ENCODE measurements at regions not wholly inside any gene's neighbourhood (a gene's known extent, or its start where the extent isn't known, plus 50 kb on each side); places are given as distances from the start of the nearest gene placed in this dataset.

DNA sequence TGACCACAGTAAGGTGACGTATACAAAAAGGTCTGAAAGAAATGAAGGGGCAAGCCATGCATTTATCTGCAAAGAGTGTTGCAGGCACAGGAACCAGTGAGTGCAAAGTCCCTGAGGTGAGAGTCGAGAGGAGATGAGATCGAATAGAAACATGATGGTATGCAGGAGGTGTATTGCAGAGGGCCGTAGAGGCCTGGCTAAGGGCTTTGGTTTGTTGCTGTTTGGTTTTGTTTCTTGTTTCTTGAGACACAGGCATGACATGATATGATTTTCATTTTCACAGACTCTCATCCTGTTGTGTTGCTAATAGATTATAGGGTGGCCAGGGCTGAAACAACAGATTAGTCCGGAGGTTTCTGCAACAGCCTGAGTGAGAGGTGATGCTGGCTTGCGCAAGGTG lies 80.4 kb downstream of the HSPH1 start:
- no peak for DNase-seq

DNA sequence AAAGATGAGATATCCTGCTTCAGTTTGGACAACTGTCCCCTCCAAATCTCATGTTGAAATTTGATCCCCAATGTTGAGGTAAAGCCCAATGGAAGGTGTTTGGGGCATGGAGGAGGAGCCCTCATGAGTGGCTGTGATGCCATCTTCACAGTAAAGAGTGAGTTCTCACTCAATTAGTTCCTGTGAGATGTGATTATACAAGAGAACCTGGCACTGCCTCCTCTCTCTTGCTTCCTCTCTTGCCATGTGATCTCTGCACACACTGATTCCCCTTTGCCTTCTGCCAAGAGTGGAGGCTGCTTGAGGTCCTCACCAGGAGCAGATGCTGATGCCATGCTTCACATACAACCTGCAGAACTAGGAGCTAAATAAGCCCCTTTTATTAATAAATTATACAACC lies 86.9 kb downstream of the HSPH1 start:
- no peak for DNase-seq

DNA sequence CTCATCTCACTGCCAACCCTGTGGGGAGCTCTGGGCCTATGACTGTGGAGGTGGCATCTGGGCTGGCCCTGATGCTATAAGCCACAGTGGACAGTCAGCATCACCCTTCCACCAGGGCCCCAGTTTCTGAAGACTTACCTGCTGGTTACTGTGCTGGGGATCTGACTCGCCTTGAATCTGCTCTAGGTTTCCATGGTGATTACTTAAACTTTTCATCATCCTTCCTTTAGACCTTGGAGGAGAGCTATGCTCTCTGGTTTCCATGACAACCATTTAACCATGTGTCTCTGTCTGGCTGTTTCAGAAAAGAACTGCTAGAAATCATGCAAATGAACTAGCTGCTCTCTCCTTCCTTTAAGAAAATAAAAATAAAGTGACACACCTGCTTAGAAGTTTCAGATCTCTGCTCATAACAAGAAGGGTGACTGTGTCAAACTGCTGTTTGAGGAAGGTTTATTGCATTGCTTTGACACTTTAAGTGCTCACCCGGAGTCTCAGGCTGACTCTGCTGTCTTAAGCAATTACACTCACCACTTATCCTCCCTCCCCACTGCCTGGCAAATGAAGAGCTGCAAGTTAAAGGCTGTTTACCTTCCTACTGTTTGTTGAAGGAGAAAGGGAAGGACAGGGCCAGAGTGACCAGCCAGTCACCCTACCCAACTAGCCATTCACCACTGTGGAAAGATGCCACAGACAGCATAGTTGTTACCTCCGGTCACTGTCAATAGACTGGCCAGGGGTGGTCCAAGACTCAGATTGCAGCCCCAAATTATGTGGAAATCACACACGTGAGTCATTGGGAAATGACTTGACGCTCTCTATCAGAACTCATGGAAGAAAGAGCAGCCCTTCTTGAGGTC lies 87.6 kb downstream of the HSPH1 start:
- DNase-seq: peak; percentile 36

DNA sequence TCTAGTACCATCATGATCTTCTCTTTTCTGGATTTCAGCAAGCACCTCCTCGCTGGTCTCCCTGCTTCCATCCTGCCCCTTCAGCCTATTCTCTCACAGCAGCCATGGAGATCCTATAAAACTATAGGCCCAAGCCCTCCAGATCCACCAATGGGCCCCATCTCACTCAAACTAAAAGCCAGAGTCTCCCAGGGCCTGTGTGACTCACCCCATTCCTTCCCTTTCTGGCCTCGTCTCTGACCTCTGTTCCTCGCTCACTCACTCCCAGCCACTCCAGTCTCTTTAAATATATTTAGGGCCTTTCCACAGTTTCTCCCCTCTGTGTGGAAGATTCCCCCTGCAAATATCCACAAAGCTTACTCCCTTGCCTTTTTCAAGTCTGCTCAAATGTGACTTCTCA lies 89.7 kb downstream of the HSPH1 start:
- no peak for DNase-seq

DNA sequence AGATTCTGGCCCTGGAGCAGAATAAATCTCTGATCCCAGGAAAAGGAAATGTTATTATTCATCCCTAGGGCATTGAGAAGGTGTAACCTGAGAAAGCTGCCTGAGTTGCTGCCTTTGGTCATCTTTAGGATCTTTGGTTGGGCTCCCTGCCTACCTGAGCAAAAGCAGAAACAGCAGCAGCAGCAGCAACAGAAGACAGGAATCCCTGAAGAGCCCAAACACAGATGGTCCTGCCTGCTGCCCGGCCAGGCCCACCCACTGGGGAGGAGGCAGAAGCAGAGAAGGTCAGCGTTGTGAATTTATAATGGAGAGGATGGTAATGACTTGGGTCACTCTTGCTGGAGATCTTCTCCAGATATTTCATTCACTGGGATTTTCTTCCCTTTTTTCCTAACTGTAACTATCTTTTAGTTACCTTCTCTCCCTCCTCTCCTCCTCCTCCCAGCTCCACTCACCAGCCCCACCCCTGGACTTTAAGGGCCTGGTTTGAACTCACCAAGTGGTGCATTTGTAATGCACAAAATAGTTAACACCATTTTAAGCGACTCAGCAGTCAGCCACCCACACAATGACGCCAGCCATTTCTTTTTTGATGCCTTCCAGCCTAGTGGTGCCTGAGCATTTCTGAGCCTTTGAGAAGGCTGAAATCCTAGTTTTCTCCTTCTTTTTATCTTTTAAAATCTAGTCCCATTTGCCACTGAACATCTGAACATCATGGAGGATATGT lies 91.7 kb downstream of the HSPH1 start:
- no peak for DNase-seq

DNA sequence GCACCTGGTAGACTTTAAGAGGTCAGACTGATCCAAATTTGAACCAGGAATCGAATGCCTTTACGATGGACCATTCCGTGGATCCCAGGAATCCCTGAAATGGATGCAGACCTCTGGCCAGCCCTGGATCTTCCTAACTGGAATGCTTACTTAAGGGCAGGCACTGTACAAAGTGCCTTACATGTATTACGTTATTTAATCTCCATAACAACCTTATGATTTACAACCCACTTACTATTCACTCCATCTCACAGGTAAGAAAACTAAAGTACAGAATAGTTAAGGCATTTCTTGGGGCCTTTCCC lies 93.6 kb downstream of the HSPH1 start:
- no peak for DNase-seq

DNA sequence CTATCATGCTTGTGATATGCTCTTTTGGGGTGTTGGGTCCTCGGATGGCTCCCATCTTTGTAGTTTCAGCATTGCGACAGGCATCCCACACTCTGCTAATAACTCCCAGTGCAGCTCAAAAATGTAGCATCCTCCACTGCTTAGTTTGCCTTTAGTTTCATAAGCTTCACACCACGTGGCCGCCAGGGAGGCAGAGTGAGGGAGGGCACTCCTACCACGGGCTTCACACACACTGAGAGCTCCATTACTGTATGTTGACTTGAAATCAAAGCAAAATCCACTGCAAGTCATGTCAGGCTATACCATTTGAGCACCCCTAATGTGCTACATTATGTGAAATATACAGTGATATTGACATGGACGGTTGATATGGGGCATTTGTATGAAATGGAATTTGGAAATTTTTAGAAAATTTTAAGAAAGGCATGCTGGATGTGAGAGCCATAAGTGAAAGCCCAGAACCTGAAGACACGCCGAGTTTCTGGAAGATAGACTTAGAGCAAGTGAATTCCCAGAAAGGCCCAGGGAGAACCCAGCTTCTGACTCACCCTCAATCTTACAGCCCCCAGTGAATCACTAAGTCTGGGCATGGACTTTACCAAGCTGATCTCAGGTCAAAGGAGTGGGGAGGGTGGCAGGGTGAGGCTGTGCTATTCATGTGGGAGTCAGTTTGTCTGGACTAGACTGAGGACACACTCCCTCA lies 94.1 kb downstream of the HSPH1 start:
- DNase-seq: no peak

DNA sequence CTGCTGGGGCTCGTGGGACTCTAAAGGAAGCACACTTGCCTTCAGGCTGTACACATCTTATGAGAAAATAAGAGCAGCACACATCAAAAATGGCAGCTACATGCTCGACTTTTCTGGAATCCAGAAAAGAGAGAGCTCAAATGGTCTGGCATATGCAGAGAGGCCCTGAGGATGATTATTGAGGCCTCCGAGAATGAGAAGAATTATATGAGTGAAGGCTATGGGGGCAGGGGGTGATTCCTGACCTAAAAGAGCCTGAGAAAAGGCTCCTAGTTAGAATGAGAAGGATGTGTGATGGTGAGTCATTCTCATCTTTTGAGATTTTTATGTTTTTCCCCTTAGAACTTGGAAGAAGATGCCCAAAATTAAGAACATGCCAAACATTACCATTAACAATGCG lies 97.1 kb downstream of the HSPH1 start:
- no peak for DNase-seq

DNA sequence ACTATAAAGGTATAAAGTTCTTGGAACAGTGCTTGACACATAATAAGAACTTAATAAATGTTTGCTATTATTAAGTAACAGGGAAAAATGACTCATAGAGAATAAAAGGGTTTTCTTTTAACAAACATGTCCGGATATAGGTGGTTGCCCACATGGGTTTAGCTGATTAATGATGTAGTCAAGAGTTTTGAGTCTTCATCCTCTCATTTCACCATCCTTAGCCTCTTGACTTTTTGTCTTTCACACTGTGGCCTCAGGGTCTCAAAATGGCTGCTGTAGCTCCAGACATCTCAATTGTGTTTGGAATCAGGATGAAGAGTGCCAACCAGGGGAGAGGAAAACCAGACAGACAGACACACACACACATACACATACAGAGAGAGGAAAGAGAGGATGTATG lies 97.9 kb downstream of the HSPH1 start:
- DNase-seq: no peak

DNA sequence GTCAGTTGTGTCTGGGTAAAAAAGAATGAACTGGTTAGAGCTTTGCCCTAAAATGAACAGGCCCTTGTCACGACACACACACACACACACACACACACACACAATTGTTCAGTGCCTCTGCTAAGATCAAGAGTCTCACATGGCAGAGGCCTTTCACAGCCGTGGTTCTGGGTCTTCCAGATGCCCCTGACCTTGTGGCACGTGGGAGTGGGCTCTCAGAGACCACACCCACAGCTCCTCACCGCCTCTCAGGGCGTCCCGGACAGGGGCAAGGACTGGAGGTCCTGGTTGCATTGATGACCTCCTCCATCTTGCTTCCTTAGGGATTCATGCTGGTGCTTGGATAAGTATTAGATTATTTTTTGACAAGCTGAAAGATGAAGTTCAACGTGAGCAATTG lies 101.0 kb downstream of the HSPH1 start:
- DNase-seq: no peak

DNA sequence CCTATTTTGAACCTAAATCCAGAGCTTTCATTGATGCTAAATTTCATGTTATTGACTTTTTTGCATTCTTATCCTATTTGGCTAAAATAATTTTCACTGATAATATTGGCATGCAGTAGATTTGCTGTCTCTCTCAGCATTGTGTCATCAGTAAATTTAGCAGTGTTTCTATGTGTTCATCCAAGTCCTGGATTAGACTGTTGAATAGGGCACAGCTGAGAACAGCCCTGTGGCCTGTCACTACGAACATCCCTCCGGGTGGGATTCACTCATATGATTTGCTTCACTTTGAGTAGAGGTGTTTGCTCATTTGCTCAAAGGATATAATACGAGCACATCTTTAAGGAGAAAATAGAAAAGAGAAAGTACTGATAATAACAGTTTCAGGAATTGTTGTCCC lies 101.5 kb downstream of the HSPH1 start:
- DNase-seq: no peak

DNA sequence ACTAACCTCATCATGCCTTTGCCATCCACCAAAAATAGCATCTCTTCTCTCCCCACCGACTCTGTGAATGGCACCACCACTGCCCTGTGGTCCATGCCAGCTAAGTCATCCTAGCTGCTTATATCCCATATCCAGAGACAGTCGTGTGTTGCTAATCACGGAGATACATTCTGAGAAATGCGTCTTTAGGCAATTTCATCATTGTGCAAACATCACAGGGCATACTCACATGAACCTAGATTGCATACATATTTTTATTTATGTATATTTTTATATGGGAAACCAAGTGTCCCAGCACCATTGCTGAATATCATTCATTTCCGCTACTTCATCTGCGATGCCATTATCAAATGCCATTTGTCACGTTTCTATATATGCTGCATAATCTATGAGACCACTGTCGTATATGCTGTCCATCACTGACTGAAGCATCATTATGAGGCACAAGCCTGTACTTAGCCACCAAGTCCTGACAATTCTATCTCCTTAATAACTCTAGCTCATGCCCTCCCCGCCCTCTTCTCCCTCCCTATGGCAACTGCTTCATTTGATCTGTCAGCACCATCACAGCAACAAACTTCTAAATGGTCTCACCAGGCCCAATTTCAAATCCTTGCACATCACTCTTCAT lies 104.2 kb downstream of the HSPH1 start:
- DNase-seq: no peak

DNA sequence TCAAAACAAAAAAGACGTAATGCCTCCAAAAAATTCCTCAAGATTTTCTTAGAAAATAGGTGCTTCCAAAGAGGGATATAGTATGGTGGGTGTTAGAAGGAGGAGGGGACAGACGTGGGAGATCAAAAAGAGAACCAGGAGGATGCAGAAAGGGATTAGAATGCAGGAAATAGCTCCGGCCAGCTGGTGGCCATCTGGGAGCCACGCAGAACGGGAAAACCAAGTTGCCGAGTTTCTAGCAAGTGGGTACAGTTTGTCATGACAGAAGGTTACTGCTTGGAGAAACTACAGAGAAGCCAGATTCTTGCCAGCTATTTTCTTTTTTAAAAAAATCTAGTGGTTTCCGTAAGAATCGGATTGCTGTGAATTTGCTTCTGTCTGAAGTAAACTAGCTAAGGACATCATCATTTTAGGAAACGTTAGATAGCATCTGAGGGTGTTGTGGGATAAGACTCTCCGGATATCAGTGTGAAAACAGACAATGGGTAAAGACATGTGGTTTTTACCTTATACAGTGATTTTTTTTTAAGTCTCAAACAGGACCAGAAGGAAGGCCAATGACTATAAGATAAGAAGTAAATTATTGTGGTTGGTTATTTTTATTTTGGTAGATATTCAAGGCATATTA lies 104.9 kb downstream of the HSPH1 start:
- DNase-seq: no peak

DNA sequence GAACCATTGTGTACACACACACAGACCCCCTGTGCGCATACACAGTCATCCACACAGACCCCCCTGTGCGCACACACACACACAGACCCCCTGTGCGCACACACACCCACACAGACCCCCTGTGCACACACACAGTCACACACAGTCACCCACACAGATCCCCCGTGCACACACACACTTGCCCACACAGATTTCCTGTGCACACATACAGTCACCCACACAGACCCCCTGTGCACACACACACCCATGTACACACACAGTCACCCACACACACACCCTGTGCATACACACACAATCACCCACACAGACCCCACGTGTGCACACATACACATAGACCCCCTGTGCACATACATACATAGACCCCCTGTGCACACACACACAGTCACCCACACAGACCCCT lies 106.1 kb downstream of the HSPH1 start:
- no peak for DNase-seq

DNA sequence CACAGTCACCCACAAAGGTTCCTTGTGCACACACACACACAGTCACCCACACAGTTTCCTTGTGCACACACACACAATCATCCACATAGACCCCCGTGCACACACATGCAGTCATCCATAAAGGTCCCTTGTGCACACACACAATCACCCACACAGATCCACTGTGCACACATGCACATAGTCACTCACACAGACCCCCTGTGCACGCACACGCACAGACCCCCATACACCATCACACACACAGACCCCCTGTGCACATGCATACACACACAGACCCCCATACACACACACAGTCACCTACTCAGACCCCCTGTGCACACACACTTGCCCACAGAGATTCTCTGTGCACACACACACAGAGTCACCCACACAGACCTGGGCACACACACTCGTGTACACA lies 107.1 kb downstream of the HSPH1 start:
- DNase-seq: no peak

DNA sequence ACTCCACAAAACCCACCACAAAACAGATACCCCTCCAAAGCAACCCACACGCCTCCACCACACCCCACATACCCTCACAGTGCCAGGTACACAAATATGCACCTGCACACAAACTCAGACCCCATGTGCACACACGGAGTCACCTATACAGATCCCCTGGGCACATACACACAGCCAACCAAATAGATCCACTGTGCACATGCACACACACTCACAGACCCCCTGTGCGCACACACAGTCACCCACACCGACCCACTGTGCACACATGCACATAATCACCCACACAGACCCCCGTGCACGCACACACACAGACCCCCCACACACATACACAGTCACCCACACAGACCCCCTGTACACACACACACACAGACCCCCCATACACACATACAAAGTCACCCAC lies 107.8 kb downstream of the HSPH1 start:
- DNase-seq: no peak

DNA sequence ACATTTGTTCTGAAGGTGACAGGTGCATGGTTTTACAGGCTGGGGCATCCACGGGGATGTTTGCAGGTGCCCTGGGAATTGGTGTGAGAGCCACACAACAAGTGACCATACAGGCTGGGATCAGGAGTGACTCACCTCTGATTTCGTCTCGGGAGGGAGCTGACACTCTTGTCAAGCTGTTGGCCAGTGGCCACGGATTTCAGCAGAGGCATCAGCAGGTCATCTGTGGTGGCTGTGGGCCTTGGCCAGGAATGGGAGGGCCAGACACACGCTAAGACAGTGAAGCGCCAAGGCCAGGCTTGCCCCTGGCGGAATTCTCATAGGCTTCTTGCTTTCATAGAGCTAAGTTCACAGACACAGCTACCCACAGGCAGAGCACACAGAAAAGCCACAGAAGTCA lies 108.6 kb downstream of the HSPH1 start:
- no peak for DNase-seq

DNA sequence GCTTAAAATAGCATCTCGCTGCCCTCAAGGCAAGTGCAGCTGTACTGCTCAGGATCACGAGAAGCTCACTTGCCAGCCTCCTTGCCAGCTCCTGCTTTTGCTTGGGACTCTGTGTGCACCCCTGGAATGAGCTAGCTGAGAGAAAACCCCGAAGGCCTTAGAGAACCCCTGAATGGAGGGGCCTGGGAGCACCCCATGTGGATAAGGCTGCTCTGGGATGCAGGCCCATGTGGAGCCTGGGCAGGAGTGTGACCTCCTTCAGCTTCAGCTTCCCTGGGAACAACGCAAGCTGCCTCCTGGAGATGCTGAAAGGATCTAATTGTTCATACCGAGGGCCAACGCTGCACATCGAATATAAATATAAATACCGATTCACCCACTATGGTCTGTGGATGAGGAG lies 109.2 kb downstream of the HSPH1 start:
- no peak for DNase-seq

DNA sequence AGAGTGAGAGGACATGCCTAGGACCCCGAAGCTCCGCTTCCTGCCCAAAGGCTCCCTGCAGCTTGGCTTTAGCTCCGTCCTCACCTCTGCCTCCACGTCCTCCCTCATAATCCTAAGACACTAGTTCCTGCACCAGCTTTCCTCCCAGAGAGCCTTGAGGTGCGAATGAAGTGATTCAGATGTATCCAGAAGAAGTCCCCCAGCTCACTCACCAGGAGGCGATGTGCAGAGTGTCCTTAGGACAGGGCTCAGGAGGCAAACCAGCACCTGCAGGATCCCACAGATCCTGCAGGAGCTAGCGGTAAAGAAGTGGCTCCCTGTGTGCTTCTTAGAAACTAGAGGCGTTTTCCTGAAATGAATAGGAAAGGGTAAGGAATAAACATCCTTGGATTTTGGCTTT lies 109.7 kb downstream of the HSPH1 start:
- DNase-seq: no peak

DNA sequence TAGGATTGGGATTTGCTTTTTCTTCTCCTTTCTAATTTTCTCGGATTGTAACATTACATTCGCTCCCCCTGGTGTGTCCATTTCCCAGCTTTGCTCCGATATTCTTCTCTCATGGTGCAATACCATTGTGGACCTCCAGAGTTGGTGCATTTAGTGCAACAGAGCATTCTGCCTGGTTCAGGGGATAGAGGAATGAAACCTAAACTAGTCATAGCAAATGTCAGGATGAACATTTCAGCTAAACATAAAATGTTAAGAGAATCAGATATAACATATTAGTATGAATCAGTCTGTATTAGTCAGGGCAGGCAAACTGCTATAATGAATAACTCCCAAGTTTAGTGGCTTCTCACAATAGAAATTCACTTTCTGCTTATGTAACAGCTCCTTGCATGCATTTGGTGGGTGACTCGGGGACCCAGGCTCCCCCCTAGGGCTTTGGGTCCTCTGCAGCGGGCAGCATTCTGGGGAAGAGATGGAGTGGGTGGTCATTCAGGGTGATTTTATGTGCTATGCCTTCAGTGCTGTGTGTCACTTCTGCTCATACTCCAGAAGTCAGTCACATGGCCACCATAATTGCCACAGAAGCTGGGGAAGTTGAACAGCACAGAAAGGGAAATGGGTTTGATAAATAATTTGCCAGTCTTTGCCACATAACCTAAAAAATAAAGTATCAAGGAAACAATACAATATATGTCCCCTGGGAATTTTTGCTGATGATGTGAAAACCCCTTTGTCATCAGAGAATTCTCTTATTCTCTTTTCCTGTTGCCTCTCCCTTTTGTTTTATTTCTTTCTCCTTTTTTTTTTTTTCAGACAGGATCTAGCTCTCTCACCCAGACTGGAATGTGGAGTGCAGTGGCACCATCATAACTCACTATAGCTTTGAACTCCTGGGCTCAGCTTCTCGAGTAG lies 111.0 kb downstream of the HSPH1 start:
- no peak for DNase-seq

DNA sequence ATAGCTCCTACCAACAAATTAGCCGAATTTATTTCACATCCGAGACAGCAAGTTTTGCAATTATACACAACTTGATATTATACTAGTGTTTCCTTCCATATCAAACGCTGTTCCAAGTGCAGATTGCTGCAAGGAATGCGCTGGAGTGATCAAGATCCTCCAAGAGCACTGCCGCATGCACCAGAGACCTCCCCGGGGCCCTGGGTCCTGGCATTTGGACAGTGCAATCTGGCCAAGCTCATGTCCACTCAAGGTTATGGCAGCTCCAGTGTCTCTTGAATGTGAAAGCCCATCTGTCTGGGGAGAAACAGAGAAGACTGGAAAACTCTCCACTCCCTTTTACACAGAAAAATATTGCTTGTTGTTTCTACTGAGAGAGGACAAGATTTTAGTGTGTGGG lies 111.9 kb downstream of the HSPH1 start:
- DNase-seq: no peak

DNA sequence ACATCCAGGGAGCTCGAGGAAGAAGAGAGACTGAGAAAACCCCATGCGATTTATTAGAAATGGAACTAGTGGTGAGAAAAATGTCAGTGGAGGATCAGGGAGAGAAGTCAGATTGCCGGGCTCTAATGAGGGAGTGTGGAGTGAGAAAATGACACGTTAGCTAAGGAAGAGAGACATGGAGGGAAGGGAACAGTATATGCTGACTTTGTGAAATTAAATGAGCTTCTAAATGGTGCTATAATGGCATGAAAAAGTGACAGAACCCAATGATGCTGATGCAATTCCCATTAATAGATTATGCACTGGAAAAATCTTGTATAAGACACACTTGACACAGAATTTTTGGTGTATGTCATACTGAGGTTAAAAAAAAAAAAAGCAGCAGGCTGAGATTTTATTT lies 112.6 kb downstream of the HSPH1 start:
- no peak for DNase-seq
